Neuronal stem cell (in vitro differentiated cells): ENCODE measurements at regions not wholly inside any gene's neighbourhood (a gene's known extent, or its start where the extent isn't known, plus 50 kb on each side); places are given as distances from the start of the nearest gene placed in this dataset.

Experiments
- DNase-seq: peaks from one replicate; pipeline ENCODE4 v3.0.0-alpha.2; 2013; ENCODE audit warnings: low spot score
- H2AFZ ChIP-seq: one replicate; pipeline ENCODE4 v1.6.1; 2013; ENCODE audit warnings: mild to moderate bottlenecking, low read length, inconsistent platforms
- H2AK5ac ChIP-seq: 2 replicates; pipeline ENCODE4 v1.6.1; 2013; ENCODE audit warnings: low read depth, mild to moderate bottlenecking, inconsistent platforms, low read length, moderate library complexity, mixed read lengths
- H2BK120ac ChIP-seq: 2 replicates; pipeline ENCODE4 v1.6.1; 2013; ENCODE audit warnings: low read depth, mild to moderate bottlenecking, inconsistent platforms, low read length, moderate library complexity, mixed read lengths
- H2BK12ac ChIP-seq: one replicate; pipeline ENCODE4 v1.6.1; 2013; ENCODE audit warnings: low read length, inconsistent platforms
- H2BK15ac ChIP-seq: 2 replicates; pipeline ENCODE4 v1.6.1; 2013; ENCODE audit warnings: mild to moderate bottlenecking, low read length, inconsistent platforms, mixed read lengths
- H2BK5ac ChIP-seq: one replicate; pipeline ENCODE4 v1.6.1; 2013; ENCODE audit warnings: inconsistent platforms, mild to moderate bottlenecking, low read length, moderate library complexity
- H3K14ac ChIP-seq: one replicate; pipeline ENCODE4 v1.6.1; 2013; ENCODE audit warnings: low read length, inconsistent platforms
- H3K18ac ChIP-seq: 2 replicates; pipeline ENCODE4 v1.6.1; 2013; ENCODE audit warnings: low read length, inconsistent platforms
- H3K23ac ChIP-seq: 2 replicates; pipeline ENCODE4 v1.6.1; 2013; ENCODE audit warnings: low read depth, mild to moderate bottlenecking, mixed read lengths, low read length, inconsistent platforms; ENCODE audit not compliant: poor library complexity
- H3K27ac ChIP-seq: replicated peaks from 3 replicates; pipeline ENCODE4 v1.5.1; 2013; ENCODE audit warnings: low read length, inconsistent platforms
- H3K27me3 ChIP-seq, 3 experiments: 2 replicates each; pipeline ENCODE4 v1.6.1; 2013; ENCODE audit warnings: low read length in 3 of 3, mild to moderate bottlenecking in 2 of 3, inconsistent platforms in 1 of 3, low read depth in 1 of 3, mixed read lengths in 1 of 3, moderate library complexity in 1 of 3; ENCODE audit not compliant: control insufficient read depth in 3 of 3, insufficient read depth in 3 of 3
- H3K36me3 ChIP-seq, 2 donors: replicated peaks in 1 of 2; 2 replicates each; pipeline ENCODE4 v1.6.1; 2013; ENCODE audit warnings: low read length in 2 of 2; ENCODE audit not compliant: control insufficient read depth in 2 of 2, insufficient read depth in 2 of 2
- H3K4ac ChIP-seq: 2 replicates; pipeline ENCODE4 v1.6.1; 2013; ENCODE audit warnings: inconsistent platforms, mild to moderate bottlenecking, low read length, moderate library complexity
- H3K4me1 ChIP-seq, 2 donors: 1 replicate in 1 of 2; 2 replicates in 1 of 2; pipeline ENCODE4 v1.6.1; 2013; ENCODE audit warnings: low read length in 2 of 2, low read depth in 1 of 2; ENCODE audit not compliant: control insufficient read depth in 2 of 2, insufficient read depth in 1 of 2
- H3K4me2 ChIP-seq: one replicate; pipeline ENCODE4 v1.6.1; 2013; ENCODE audit warnings: mild to moderate bottlenecking, low read length, inconsistent platforms; ENCODE audit not compliant: insufficient read depth, poor library complexity, severe bottlenecking
- H3K4me3 ChIP-seq, 2 donors: 2 replicates each; pipeline ENCODE4 v1.5.1; 2013; ENCODE audit warnings: low read length in 2 of 2, mild to moderate bottlenecking in 2 of 2, inconsistent platforms in 1 of 2, moderate library complexity in 1 of 2
- H3K79me1 ChIP-seq: one replicate; pipeline ENCODE4 v1.6.1; 2013; ENCODE audit warnings: low read depth, mild to moderate bottlenecking, inconsistent platforms, low read length, moderate library complexity
- H3K9ac ChIP-seq: one replicate; pipeline ENCODE4 v1.6.1; 2013; ENCODE audit warnings: mild to moderate bottlenecking, low read depth, low read length, inconsistent platforms; ENCODE audit not compliant: poor library complexity
- H3K9me3 ChIP-seq, 2 donors: replicated peaks in 1 of 2; 2 replicates each; pipeline versions ENCODE3 to v1.6.1; 2013; ENCODE audit warnings: low read length in 2 of 2, mild to moderate bottlenecking in 2 of 2, inconsistent platforms in 1 of 2, low read depth in 1 of 2, mixed read lengths in 1 of 2, moderate library complexity in 1 of 2; ENCODE audit not compliant: control insufficient read depth in 2 of 2, insufficient read depth in 1 of 2
- H4K8ac ChIP-seq: one replicate; pipeline ENCODE4 v1.6.1; 2013; ENCODE audit warnings: low read depth, mild to moderate bottlenecking, inconsistent platforms, low read length, moderate library complexity
- H4K91ac ChIP-seq: one replicate; pipeline ENCODE4 v1.6.1; 2013; ENCODE audit warnings: low read length, low read depth, mild to moderate bottlenecking, inconsistent platforms; ENCODE audit not compliant: poor library complexity
- WGBS, 2 donors: extraction: QIAGEN DNeasy Blood & Tissue Kit; methylation state at CpG; one replicate each; pipeline ENCODE4 v1.1.7; 2013; ENCODE audit warnings: missing lambda C conversion rate in 2 of 2, mixed read lengths in 1 of 2; ENCODE audit not compliant: insufficient read length in 2 of 2, insufficient replicate concordance in 1 of 2; ENCODE audit errors: extremely low coverage in 2 of 2; 5-methylcytosine and 5-hydroxymethylcytosine counted together

DNA sequence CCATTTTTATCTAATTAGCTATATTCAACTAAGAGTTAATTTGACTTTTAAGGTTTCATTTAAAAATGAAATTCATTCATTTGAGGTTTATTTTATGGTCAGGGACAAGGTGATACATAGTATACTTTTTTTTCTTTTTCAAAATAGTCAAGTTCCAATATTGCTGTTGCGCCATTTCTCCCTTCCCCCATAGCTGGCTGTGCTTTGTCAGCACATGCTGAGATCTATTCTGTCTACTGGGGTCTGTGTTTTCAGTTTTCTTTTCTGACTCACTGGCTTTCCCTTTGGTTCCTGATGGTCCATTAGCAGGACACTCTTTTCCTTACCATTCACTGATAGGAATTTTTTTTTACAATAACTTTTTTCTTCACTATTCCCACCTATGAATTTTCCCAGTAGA lies 336.4 kb upstream of the TMEM229A start:
- Histone ChIP-seq H3K27ac (no peak overlapping the region), H3K23ac (no peak overlapping the region), H3K18ac (no peak overlapping the region), H2AK5ac (no peak overlapping the region), H2BK5ac (no peak overlapping the region), H3K4me3 (no peak overlapping the region), H2BK12ac (no peak overlapping the region), H3K36me3 (no peaks in the 10 kb centered on the region), H3K9ac (no peak overlapping the region), H3K14ac (no peak overlapping the region), H2BK15ac (no peak overlapping the region), H3K9me3 (peaks cover 0 to 5% of the 10 kb centered on the region in 2 donors), H3K27me3 (no peaks in the 10 kb centered on the region), H2BK120ac (no peak overlapping the region), H3K4me1 (peaks cover 0 to 5% of the 10 kb centered on the region in 2 donors), H4K8ac (no peak overlapping the region), H3K4me2 (no peak overlapping the region), H3K4ac (no peak overlapping the region), H2AFZ (peak overlapping the region; percentile 77), H4K91ac (no peak overlapping the region), H3K79me1 (no peaks in the 10 kb centered on the region)
- no CpG with 5 or more reads among the region's 1 CpG for WGBS, 2 donors
- peak; percentile 3 for DNase-seq

DNA sequence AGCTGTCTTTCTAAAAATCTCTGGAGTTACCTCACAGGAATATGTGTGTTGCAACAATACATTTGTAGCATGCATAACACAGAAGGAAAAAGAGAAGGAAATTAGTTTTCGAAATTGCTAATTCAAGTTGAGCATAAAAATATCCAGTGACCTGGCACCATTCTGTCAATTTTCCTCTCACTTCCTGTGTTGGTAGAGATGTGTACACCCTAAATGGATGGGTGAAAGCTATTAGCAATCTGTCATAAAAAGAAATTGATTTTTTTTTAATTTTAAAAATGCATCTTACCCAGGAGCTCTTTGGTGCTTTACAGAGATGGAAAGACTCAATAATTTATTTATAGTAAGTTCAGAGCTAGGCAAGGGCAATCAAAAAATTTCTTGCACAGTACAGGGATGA lies 333.3 kb upstream of the TMEM229A start:
- no peaks in the 10 kb centered on the region for H3K79me1 ChIP-seq
- no peaks in the 10 kb centered on the region for H3K36me3 ChIP-seq
- no peak overlapping the region for H3K23ac ChIP-seq
- no peak overlapping the region for H3K4ac ChIP-seq
- no peak overlapping the region for H3K14ac ChIP-seq
- no peaks in the 10 kb centered on the region for H3K27me3 ChIP-seq
- WGBS, 2 donors: no CpG with 5 or more reads among the region's 1 CpG
- H3K4me2 ChIP-seq: no peak overlapping the region
- peaks cover 0 to 5% of the 10 kb centered on the region in 2 donors for H3K9me3 ChIP-seq
- H2BK15ac ChIP-seq: no peak overlapping the region
- H4K8ac ChIP-seq: no peak overlapping the region
- no peak overlapping the region for H2BK12ac ChIP-seq
- H3K9ac ChIP-seq: no peak overlapping the region
- H3K27ac ChIP-seq: no peak overlapping the region
- no peak overlapping the region for H2AFZ ChIP-seq
- H4K91ac ChIP-seq: no peak overlapping the region
- no peak overlapping the region for H3K4me3 ChIP-seq
- H2BK5ac ChIP-seq: no peak overlapping the region
- no peak for DNase-seq
- no peak overlapping the region for H2AK5ac ChIP-seq
- peaks cover 0 to 5% of the 10 kb centered on the region in 2 donors for H3K4me1 ChIP-seq
- no peak overlapping the region for H2BK120ac ChIP-seq
- no peak overlapping the region for H3K18ac ChIP-seq

DNA sequence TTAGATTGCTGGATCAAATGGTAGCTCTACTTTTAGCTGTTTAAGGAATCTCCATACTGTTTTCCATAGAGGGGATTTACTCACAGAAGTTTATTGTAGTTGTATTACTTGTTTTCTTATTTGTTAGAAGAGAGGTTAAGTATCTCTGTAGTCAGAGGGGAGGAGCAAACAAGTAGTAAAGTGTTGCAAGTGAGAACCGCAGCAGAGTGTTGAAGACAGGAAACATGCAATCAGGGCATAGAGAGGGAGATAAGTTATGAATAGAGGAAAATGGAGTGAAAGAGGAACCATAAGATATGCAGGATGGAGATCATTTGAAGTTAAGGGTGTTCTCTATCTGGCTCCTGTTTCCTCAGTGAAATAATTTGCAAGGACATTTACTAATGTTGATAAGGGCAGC lies 331.4 kb upstream of the TMEM229A start:
- no peak overlapping the region for H3K4ac ChIP-seq
- no peak overlapping the region for H2AK5ac ChIP-seq
- no peaks in the 10 kb centered on the region for H3K27me3 ChIP-seq
- peaks cover 0 to 5% of the 10 kb centered on the region in 2 donors for H3K9me3 ChIP-seq
- H3K36me3 ChIP-seq: no peaks in the 10 kb centered on the region
- no peak overlapping the region for H3K27ac ChIP-seq
- no peak overlapping the region for H2AFZ ChIP-seq
- H2BK12ac ChIP-seq: no peak overlapping the region
- DNase-seq: no peak
- H4K91ac ChIP-seq: no peak overlapping the region
- no peak overlapping the region for H2BK120ac ChIP-seq
- no peak overlapping the region for H3K23ac ChIP-seq
- no peak overlapping the region for H3K18ac ChIP-seq
- H2BK5ac ChIP-seq: no peak overlapping the region
- no peak overlapping the region for H2BK15ac ChIP-seq
- no peak overlapping the region for H3K4me3 ChIP-seq
- H4K8ac ChIP-seq: no peak overlapping the region
- no peak overlapping the region for H3K9ac ChIP-seq
- no peaks in the 10 kb centered on the region for H3K79me1 ChIP-seq
- no CpG with 5 or more reads among the region's 1 CpG for WGBS, 2 donors
- H3K4me1 ChIP-seq: no peaks in the 10 kb centered on the region
- H3K4me2 ChIP-seq: no peak overlapping the region
- no peak overlapping the region for H3K14ac ChIP-seq

DNA sequence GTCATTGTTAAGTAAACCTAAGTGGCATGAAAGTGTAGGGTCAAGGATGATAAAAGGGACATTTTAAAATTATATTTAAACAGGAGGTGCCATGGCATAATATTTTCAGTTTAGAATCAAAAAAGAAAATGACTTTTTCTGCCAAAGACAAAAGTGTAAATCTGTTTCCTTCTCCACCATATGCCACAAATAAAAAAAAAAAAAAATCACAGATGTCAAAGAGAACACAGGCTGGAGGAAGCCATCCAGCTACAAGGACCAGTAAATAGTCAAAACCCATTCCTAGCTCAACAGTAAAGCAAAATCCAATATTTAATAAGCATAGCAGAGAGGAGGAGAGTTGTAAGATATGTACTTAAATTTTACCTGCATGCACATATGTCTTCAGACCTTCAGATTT lies 321.3 kb upstream of the TMEM229A start:
- H2AFZ ChIP-seq: no peak overlapping the region
- H3K4me2 ChIP-seq: no peak overlapping the region
- no peak for DNase-seq
- H3K79me1 ChIP-seq: no peaks in the 10 kb centered on the region
- H4K91ac ChIP-seq: no peak overlapping the region
- H2AK5ac ChIP-seq: no peak overlapping the region
- no peaks in the 10 kb centered on the region for H3K9me3 ChIP-seq
- no peak overlapping the region for H3K4me3 ChIP-seq
- no peaks in the 10 kb centered on the region for H3K4me1 ChIP-seq
- H3K9ac ChIP-seq: no peak overlapping the region
- no peak overlapping the region for H3K4ac ChIP-seq
- H2BK5ac ChIP-seq: no peak overlapping the region
- H3K36me3 ChIP-seq: no peaks in the 10 kb centered on the region
- no peak overlapping the region for H3K27ac ChIP-seq
- no peak overlapping the region for H2BK120ac ChIP-seq
- no peaks in the 10 kb centered on the region for H3K27me3 ChIP-seq
- H3K18ac ChIP-seq: no peak overlapping the region
- no peak overlapping the region for H2BK15ac ChIP-seq
- no peak overlapping the region for H2BK12ac ChIP-seq
- no peak overlapping the region for H4K8ac ChIP-seq
- no peak overlapping the region for H3K23ac ChIP-seq
- no peak overlapping the region for H3K14ac ChIP-seq
